ENCODE measurements at regions not wholly inside any gene's neighbourhood (a gene's known extent, or its start where the extent isn't known, plus 50 kb on each side); places are given as distances from the start of the nearest gene placed in this dataset.

DNA sequence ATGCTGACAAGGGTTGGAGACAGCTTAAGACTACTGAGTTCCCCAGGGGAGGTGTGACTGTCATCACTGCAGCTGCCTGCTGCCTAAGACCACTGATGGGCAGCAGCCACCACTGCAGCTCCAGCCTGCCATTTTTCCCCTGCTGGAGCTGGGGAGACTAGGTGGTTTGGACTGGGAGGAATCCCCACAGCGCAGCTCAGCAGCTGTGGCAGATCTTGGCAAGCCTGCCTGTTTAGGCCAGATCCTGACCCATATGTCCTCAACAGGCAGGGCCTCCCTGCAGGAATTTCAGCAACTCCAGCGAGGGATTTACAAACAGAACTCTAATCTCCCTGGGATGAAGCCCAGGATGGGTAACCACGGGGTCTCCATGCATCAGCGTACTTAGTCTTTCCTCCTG lies 356.4 kb upstream of the TOM1L1 start:
- intact Hi-C loops (cut with micrococcal nuclease; ENCODE audit: unreplicated experiment): no loop called here
- H3K36me3 ChIP-seq (ENCODE audit: low read depth): no peaks in the 10 kb centered on the region
- BruUV-seq (replicated peaks): no TSS peak
- POLR2A ChIA-PET (ENCODE audit: unreplicated experiment): no interaction called here
- H3F3A ChIP-seq (ENCODE audit: insufficient read depth, low read depth): no peaks in the 10 kb centered on the region
- no peaks in the 10 kb centered on the region for H3K27me3 ChIP-seq (ENCODE audit: insufficient read depth, low read depth)
- H3K4me1 ChIP-seq (replicated peaks; ENCODE audit: insufficient read depth): no peaks in the 10 kb centered on the region
- H4K20me1 ChIP-seq (ENCODE audit: insufficient read depth): no peaks in the 10 kb centered on the region
- no peak overlapping the region for H3K27ac ChIP-seq
- H3K4me2 ChIP-seq: no peak overlapping the region
- H3K9me2 ChIP-seq (ENCODE audit: insufficient read depth): peaks cover 2% of the 10 kb centered on the region; the same call in 1 of the 2 replicates
- no peaks in the 10 kb centered on the region for H3K79me2 ChIP-seq (ENCODE audit: low read depth)
- CTCF ChIA-PET: no interaction called here
- no peaks in the 10 kb centered on the region for H3K9me3 ChIP-seq (ENCODE audit: insufficient read depth, low read depth)
- no peak for DNase-seq
- H3K4me3 ChIP-seq: no peak overlapping the region
- no peak overlapping the region for H2AFZ ChIP-seq
- TF ChIP-seq, protein P1, sequence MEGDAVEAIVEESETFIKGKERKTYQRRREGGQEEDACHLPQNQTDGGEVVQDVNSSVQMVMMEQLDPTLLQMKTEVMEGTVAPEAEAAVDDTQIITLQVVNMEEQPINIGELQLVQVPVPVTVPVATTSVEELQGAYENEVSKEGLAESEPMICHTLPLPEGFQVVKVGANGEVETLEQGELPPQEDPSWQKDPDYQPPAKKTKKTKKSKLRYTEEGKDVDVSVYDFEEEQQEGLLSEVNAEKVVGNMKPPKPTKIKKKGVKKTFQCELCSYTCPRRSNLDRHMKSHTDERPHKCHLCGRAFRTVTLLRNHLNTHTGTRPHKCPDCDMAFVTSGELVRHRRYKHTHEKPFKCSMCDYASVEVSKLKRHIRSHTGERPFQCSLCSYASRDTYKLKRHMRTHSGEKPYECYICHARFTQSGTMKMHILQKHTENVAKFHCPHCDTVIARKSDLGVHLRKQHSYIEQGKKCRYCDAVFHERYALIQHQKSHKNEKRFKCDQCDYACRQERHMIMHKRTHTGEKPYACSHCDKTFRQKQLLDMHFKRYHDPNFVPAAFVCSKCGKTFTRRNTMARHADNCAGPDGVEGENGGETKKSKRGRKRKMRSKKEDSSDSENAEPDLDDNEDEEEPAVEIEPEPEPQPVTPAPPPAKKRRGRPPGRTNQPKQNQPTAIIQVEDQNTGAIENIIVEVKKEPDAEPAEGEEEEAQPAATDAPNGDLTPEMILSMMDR (conservative IDR thresholded peaks at IDR 0.05): no peak
- TF ChIP-seq EZH2 (IDR thresholded peaks at IDR 0.05; ENCODE audit: low read depth): no peak

DNA sequence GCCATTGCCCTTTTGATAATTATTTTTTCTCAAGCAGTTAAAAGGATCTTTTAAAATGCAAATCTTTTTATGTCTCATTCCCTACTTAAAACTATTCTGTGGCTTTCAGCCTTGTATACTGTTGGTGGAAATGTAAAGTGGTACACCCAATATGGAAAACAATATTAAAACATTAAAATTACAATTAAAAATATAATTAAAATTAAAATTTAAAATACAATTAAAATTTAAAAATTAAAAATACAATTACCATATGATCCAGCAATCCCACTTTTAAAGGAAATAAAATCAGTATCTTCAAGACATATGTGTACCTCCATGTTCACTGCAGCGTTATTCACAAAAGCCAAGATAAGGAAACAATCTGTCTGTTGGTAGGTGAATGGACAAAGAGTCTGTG lies 340.8 kb upstream of the TOM1L1 start:
- H3K4me2 ChIP-seq: no peak overlapping the region
- intact Hi-C loops (cut with micrococcal nuclease; ENCODE audit: unreplicated experiment): no loop called here
- no peak for TF ChIP-seq EZH2 (IDR thresholded peaks at IDR 0.05; ENCODE audit: low read depth)
- TF ChIP-seq, protein P1 (conservative IDR thresholded peaks at IDR 0.05): no peak
- H3K27me3 ChIP-seq (ENCODE audit: insufficient read depth, low read depth): no peaks in the 10 kb centered on the region
- H3K9me3 ChIP-seq (ENCODE audit: insufficient read depth, low read depth): no peaks in the 10 kb centered on the region
- no peak for DNase-seq
- CTCF ChIA-PET: no interaction called here
- H3K79me2 ChIP-seq (ENCODE audit: low read depth): no peaks in the 10 kb centered on the region
- no peaks in the 10 kb centered on the region for H3K4me1 ChIP-seq (replicated peaks; ENCODE audit: insufficient read depth)
- no peaks in the 10 kb centered on the region for H3K36me3 ChIP-seq (ENCODE audit: low read depth)
- H3K27ac ChIP-seq: no peak overlapping the region
- no TSS peak for BruUV-seq (replicated peaks)
- no peak overlapping the region for H2AFZ ChIP-seq
- no peaks in the 10 kb centered on the region for H3F3A ChIP-seq (ENCODE audit: insufficient read depth, low read depth)
- H3K9me2 ChIP-seq (ENCODE audit: insufficient read depth): no peaks in the 10 kb centered on the region
- POLR2A ChIA-PET (ENCODE audit: unreplicated experiment): no interaction called here
- no peak overlapping the region for H3K4me3 ChIP-seq
- H4K20me1 ChIP-seq (ENCODE audit: insufficient read depth): no peaks in the 10 kb centered on the region

DNA sequence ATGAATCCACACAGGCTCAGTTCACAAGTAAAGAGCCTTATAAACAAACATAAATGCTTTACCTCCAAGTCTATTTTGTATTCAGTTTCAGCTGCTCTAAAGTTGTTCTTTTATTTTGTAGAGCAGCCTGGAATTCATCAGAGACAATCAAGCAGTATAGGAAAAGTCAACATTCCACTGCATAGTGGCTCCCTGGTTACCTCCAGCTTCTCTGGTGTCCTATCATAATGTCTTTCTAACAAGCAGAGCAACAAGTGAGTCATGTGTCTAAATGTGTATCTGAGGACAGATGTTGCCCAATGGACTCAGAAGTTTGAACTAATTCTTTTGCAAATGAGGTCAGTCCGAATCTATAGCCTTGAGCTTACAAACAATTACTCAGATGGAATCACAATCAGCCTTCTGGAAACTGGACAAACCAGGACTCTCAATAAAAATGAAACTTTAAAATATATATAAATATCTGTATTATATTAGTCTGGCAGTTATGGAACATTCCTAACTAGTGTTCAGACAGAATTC lies 292.0 kb upstream of the TOM1L1 start:
- POLR2A ChIA-PET (ENCODE audit: unreplicated experiment): no interaction called here
- TF ChIP-seq, protein P1 (conservative IDR thresholded peaks at IDR 0.05): no peak
- TF ChIP-seq EZH2 (IDR thresholded peaks at IDR 0.05; ENCODE audit: low read depth): no peak

More for the DNA sequence above, 292.0 kb upstream of the TOM1L1 start:
- CTCF ChIA-PET: no interaction called here
- intact Hi-C loops (cut with micrococcal nuclease; ENCODE audit: unreplicated experiment): no loop called here
- no peak for DNase-seq
- H3F3A ChIP-seq (ENCODE audit: insufficient read depth, low read depth): no peaks in the 10 kb centered on the region
- no peak overlapping the region for H3K4me3 ChIP-seq
- no peaks in the 10 kb centered on the region for H3K27me3 ChIP-seq (ENCODE audit: insufficient read depth, low read depth)
- H3K9me3 ChIP-seq (ENCODE audit: insufficient read depth, low read depth): no peaks in the 10 kb centered on the region
- no peaks in the 10 kb centered on the region for H4K20me1 ChIP-seq (ENCODE audit: insufficient read depth)
- H3K4me2 ChIP-seq: no peak overlapping the region
- no TSS peak for BruUV-seq (replicated peaks)
- H3K36me3 ChIP-seq (ENCODE audit: low read depth): no peaks in the 10 kb centered on the region
- H3K4me1 ChIP-seq (replicated peaks; ENCODE audit: insufficient read depth): no peaks in the 10 kb centered on the region
- no peak overlapping the region for H3K27ac ChIP-seq
- H3K9me2 ChIP-seq (ENCODE audit: insufficient read depth): no peaks in the 10 kb centered on the region
- H3K79me2 ChIP-seq (ENCODE audit: low read depth): no peaks in the 10 kb centered on the region
- H2AFZ ChIP-seq: no peak overlapping the region
